HFFc6 (cell line): ENCODE measurements at regions not wholly inside any gene's neighbourhood (a gene's known extent, or its start where the extent isn't known, plus 50 kb on each side); places are given as distances from the start of the nearest gene placed in this dataset.
A peak's percentile ranks its signal among the peaks of the same experiment; 100 is the strongest.

Experiments used
- DNase-seq: peaks from one replicate; pipeline ENCODE4 v3.0.0-alpha.2; 2018
- H3K27ac Mint-ChIP-seq: 2 replicates; pipeline ENCODE4 v1.8.0; 2020; ENCODE audit warnings: mild to moderate bottlenecking, mixed read lengths
- H3K27me3 Mint-ChIP-seq: 2 replicates; pipeline ENCODE4 v1.8.0; 2021; ENCODE audit warnings: mild to moderate bottlenecking, moderate library complexity, mixed read lengths; ENCODE audit not compliant: insufficient read depth
- H3K36me3 Mint-ChIP-seq: 2 replicates; pipeline ENCODE4 v1.8.0; 2021; ENCODE audit warnings: low read depth, mixed read lengths
- H3K4me1 Mint-ChIP-seq: 2 replicates; pipeline ENCODE4 v1.8.0; 2020; ENCODE audit warnings: low read depth, mixed read lengths
- H3K4me3 Mint-ChIP-seq: 2 replicates; pipeline ENCODE4 v1.8.0; 2020; ENCODE audit warnings: mild to moderate bottlenecking, moderate library complexity, mixed read lengths
- H3K9me3 Mint-ChIP-seq: 2 replicates; pipeline ENCODE4 v1.8.0; 2020; ENCODE audit warnings: mild to moderate bottlenecking, mixed read lengths
- TF ChIP-seq, protein P1 (sequence below): fragments of 200-600 bp; sonication (generic); IDR thresholded peaks from 2 replicates; pipeline ENCODE4 v1.5.0; 2021; ENCODE audit warnings: antibody characterized with exemption, mild to moderate bottlenecking

DNA sequence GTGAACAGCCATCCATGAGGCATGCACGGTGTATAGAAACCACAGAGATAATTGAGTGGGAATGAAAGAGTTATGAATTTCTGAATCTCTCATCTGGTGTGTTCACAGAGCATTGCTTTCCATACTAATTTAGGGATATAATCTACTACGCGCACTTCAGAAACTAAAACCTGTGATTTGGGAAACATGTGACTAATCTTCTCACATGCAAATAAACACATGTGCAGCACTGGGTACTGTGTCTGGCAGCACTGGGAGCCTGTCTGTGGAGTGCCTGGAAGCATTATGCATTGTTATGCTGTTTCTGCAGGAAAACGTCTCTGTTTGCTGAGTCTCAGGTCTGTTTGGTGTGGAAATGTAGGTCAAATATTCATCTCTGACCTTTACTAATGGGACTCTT lies 287.3 kb downstream of the CMPK2 start:
- no peaks in the 10 kb centered on the region; the same call in 1 of the 2 replicates for H3K27me3 Mint-ChIP-seq
- TF ChIP-seq, protein P1, sequence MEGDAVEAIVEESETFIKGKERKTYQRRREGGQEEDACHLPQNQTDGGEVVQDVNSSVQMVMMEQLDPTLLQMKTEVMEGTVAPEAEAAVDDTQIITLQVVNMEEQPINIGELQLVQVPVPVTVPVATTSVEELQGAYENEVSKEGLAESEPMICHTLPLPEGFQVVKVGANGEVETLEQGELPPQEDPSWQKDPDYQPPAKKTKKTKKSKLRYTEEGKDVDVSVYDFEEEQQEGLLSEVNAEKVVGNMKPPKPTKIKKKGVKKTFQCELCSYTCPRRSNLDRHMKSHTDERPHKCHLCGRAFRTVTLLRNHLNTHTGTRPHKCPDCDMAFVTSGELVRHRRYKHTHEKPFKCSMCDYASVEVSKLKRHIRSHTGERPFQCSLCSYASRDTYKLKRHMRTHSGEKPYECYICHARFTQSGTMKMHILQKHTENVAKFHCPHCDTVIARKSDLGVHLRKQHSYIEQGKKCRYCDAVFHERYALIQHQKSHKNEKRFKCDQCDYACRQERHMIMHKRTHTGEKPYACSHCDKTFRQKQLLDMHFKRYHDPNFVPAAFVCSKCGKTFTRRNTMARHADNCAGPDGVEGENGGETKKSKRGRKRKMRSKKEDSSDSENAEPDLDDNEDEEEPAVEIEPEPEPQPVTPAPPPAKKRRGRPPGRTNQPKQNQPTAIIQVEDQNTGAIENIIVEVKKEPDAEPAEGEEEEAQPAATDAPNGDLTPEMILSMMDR: no peak

GRCh38 chr2:6579281-6579680 lies 286.4 kb downstream of the CMPK2 start:
- no peak for DNase-seq
- H3K27ac Mint-ChIP-seq: no peak overlapping the region
- peaks cover 8% of the 10 kb centered on the region; the same call in 1 of the 2 replicates for H3K9me3 Mint-ChIP-seq
- no peaks in the 10 kb centered on the region; the same call in 1 of the 2 replicates for H3K27me3 Mint-ChIP-seq
- peaks cover 38% of the 10 kb centered on the region; the same call in 1 of the 2 replicates for H3K4me1 Mint-ChIP-seq
- TF ChIP-seq, protein P1: no peak
- no peak overlapping the region for H3K4me3 Mint-ChIP-seq
- no peaks in the 10 kb centered on the region for H3K36me3 Mint-ChIP-seq

More for the DNA sequence above, 287.3 kb downstream of the CMPK2 start:
- H3K36me3 Mint-ChIP-seq: no peaks in the 10 kb centered on the region
- no peak overlapping the region for H3K4me3 Mint-ChIP-seq
- H3K27ac Mint-ChIP-seq: no peak overlapping the region
- DNase-seq: no peak
- peaks cover 8% of the 10 kb centered on the region; the same call in 1 of the 2 replicates for H3K9me3 Mint-ChIP-seq
- peaks cover 38% of the 10 kb centered on the region; the same call in 1 of the 2 replicates for H3K4me1 Mint-ChIP-seq

- TF ChIP-seq, protein P1: no peak
- peaks cover 31% of the 10 kb centered on the region; the same call in 1 of the 2 replicates for H3K4me1 Mint-ChIP-seq
- DNase-seq: peak; percentile 76
- no peak overlapping the region for H3K4me3 Mint-ChIP-seq
- H3K27me3 Mint-ChIP-seq: peaks cover 3% of the 10 kb centered on the region
- no peak overlapping the region for H3K27ac Mint-ChIP-seq
- H3K9me3 Mint-ChIP-seq: peaks cover 8% of the 10 kb centered on the region; the same call in 1 of the 2 replicates
- H3K36me3 Mint-ChIP-seq: no peaks in the 10 kb centered on the region
Measured at GRCh38 chr2:6580982-6581381, 284.7 kb downstream of the CMPK2 start.

- Mint-ChIP-seq H3K36me3 (no peaks in the 10 kb centered on the region), H3K27ac (no peak overlapping the region), H3K4me1 (no peaks in the 10 kb centered on the region), H3K9me3 (no peaks in the 10 kb centered on the region; the same call in 1 of the 2 replicates), H3K27me3 (peaks cover 7% of the 10 kb centered on the region), H3K4me3 (no peak overlapping the region)
- TF ChIP-seq, protein P1: no peak
- DNase-seq: no peak
Measured at GRCh38 chr2:6589150-6589549, 276.6 kb downstream of the CMPK2 start.

DNA sequence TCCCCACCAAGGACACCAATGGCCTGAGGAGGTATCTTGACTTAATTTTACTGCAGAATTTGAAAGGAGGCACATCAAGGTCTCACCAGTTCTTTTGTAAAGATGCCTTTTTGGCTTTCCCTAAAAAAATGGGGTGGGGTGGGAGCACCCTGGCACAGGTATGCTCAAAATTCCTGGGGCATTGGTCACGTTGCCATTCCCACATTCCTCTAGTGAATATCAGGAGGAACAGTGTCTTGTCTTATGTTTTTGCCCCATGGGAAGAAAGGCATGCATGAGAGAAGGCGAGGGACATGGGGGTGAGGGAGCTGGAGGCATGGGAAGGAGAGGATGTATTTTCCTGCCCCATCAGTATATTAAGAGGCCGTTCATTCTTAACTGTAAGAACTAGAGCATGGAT lies 275.3 kb downstream of the CMPK2 start:
- DNase-seq: no peak
- TF ChIP-seq, protein P1: no peak
- no peak overlapping the region for H3K4me3 Mint-ChIP-seq
- H3K27ac Mint-ChIP-seq: no peak overlapping the region
- peaks cover 7% of the 10 kb centered on the region for H3K27me3 Mint-ChIP-seq
- H3K36me3 Mint-ChIP-seq: no peaks in the 10 kb centered on the region
- H3K4me1 Mint-ChIP-seq: no peaks in the 10 kb centered on the region
- H3K9me3 Mint-ChIP-seq: peaks cover 8% of the 10 kb centered on the region

GRCh38 chr2:6602471-6602870 lies 263.2 kb downstream of the CMPK2 start:
- Mint-ChIP-seq H3K27ac (no peak overlapping the region), H3K4me1 (no peaks in the 10 kb centered on the region), H3K4me3 (no peak overlapping the region), H3K27me3 (peaks cover 2% of the 10 kb centered on the region; the same call in 1 of the 2 replicates), H3K9me3 (peaks cover 12% of the 10 kb centered on the region; the same call in 1 of the 2 replicates), H3K36me3 (no peaks in the 10 kb centered on the region)
- DNase-seq: no peak
- TF ChIP-seq, protein P1: no peak
